Stomach smooth muscle (tissue), 2 donors: ENCODE measurements at regions not wholly inside any gene's neighbourhood (a gene's known extent, or its start where the extent isn't known, plus 50 kb on each side); places are given as distances from the start of the nearest gene placed in this dataset.

ENCODE experiments used
- H3K27ac ChIP-seq: one replicate; pipeline ENCODE4 v1.7.0; 2013; ENCODE audit warnings: mild to moderate bottlenecking, low read length, inconsistent platforms
- H3K27me3 ChIP-seq, 2 donors: one replicate each; pipeline ENCODE4 v1.7.0; 2013; ENCODE audit warnings: low read length in 2 of 2; ENCODE audit not compliant: insufficient read depth in 2 of 2, control insufficient read depth in 1 of 2
- H3K36me3 ChIP-seq, 2 donors: one replicate each; pipeline ENCODE4 v1.7.0; 2013; ENCODE audit warnings: low read length in 2 of 2; ENCODE audit not compliant: control insufficient read depth in 2 of 2, insufficient read depth in 2 of 2
- H3K4me1 ChIP-seq: one replicate; pipeline ENCODE4 v1.7.0; 2013; ENCODE audit warnings: low read length; ENCODE audit not compliant: control insufficient read depth, insufficient read depth
- H3K4me3 ChIP-seq, 2 donors: one replicate each; pipeline ENCODE4 v1.7.0; 2013; ENCODE audit warnings: low read length in 2 of 2
- H3K9ac ChIP-seq, 2 donors: one replicate each; pipeline ENCODE4 v1.7.0; 2013; ENCODE audit warnings: low read length in 2 of 2, mild to moderate bottlenecking in 1 of 2
- H3K9me3 ChIP-seq, 2 donors: one replicate each; pipeline ENCODE4 v1.7.0; 2013; ENCODE audit warnings: low read length in 2 of 2; ENCODE audit not compliant: control insufficient read depth in 2 of 2
- donor health status: healthy.
- donor health status: Pancreatic carcinoma.

GRCh38 chr5:35364350-35364749 is 134.1 kb upstream of the PRLR start:
- Histone ChIP-seq H3K9me3 (no peaks in the 10 kb centered on the region), H3K4me3 (no peak overlapping the region), H3K27ac (no peak overlapping the region)

GRCh38 chr5:35363387-35363965 is 133.2 kb upstream of the PRLR start:
- Histone ChIP-seq H3K9me3 (no peaks in the 10 kb centered on the region), H3K27ac (no peak overlapping the region), H3K27me3 (no peaks in the 10 kb centered on the region)

More at GRCh38 chr5:35364350-35364749, 134.1 kb upstream of the PRLR start:
- Histone ChIP-seq H3K9ac (no peak overlapping the region), H3K36me3 (no peaks in the 10 kb centered on the region), H3K27me3 (no peaks in the 10 kb centered on the region), H3K4me1 (no peaks in the 10 kb centered on the region)

GRCh38 chr5:35362772-35363171 is 132.5 kb upstream of the PRLR start:
- Histone ChIP-seq H3K9me3 (no peaks in the 10 kb centered on the region), H3K9ac (no peak overlapping the region), H3K4me1 (no peaks in the 10 kb centered on the region), H3K4me3 (no peak overlapping the region), H3K27me3 (no peaks in the 10 kb centered on the region), H3K36me3 (no peaks in the 10 kb centered on the region), H3K27ac (no peak overlapping the region)

More at GRCh38 chr5:35363387-35363965, 133.2 kb upstream of the PRLR start:
- H3K36me3 ChIP-seq, result no peaks in the 10 kb centered on the region
- H3K4me1 ChIP-seq, result no peaks in the 10 kb centered on the region
- H3K9ac ChIP-seq, result no peak overlapping the region
- no peak overlapping the region for H3K4me3 ChIP-seq

- Histone ChIP-seq H3K4me3 (no peak overlapping the region), H3K9ac (no peak overlapping the region), H3K4me1 (no peaks in the 10 kb centered on the region), H3K36me3 (no peaks in the 10 kb centered on the region), H3K27ac (no peak overlapping the region), H3K9me3 (no peaks in the 10 kb centered on the region), H3K27me3 (no peaks in the 10 kb centered on the region)
Observed at GRCh38 chr5:35360671-35361070, 130.4 kb upstream of the PRLR start.

GRCh38 chr5:35359859-35360258 is 129.6 kb upstream of the PRLR start:
- H3K4me1 ChIP-seq, result no peaks in the 10 kb centered on the region
- H3K36me3 ChIP-seq, result no peaks in the 10 kb centered on the region
- H3K9ac ChIP-seq, result no peak overlapping the region
- no peaks in the 10 kb centered on the region for H3K27me3 ChIP-seq
- no peaks in the 10 kb centered on the region for H3K9me3 ChIP-seq
- no peak overlapping the region for H3K4me3 ChIP-seq
- H3K27ac ChIP-seq, result no peak overlapping the region

GRCh38 chr5:35357973-35358372 is 127.7 kb upstream of the PRLR start:
- Histone ChIP-seq H3K27me3 (no peaks in the 10 kb centered on the region), H3K9me3 (no peaks in the 10 kb centered on the region), H3K27ac (no peak overlapping the region), H3K36me3 (no peaks in the 10 kb centered on the region), H3K9ac (no peak overlapping the region), H3K4me3 (no peak overlapping the region), H3K4me1 (no peaks in the 10 kb centered on the region)

GRCh38 chr5:35356725-35357124 is 126.4 kb upstream of the PRLR start:
- Histone ChIP-seq H3K9ac (no peak overlapping the region), H3K4me3 (no peak overlapping the region)

GRCh38 chr5:35354751-35355150 is 124.5 kb upstream of the PRLR start:
- Histone ChIP-seq H3K27ac (no peak overlapping the region), H3K4me3 (no peak overlapping the region), H3K27me3 (no peaks in the 10 kb centered on the region), H3K9ac (no peak overlapping the region), H3K4me1 (no peaks in the 10 kb centered on the region), H3K9me3 (no peaks in the 10 kb centered on the region), H3K36me3 (no peaks in the 10 kb centered on the region)

More at GRCh38 chr5:35356725-35357124, 126.4 kb upstream of the PRLR start:
- no peaks in the 10 kb centered on the region for H3K27me3 ChIP-seq
- no peaks in the 10 kb centered on the region for H3K9me3 ChIP-seq
- no peak overlapping the region for H3K27ac ChIP-seq
- no peaks in the 10 kb centered on the region for H3K36me3 ChIP-seq
- no peaks in the 10 kb centered on the region for H3K4me1 ChIP-seq

- H3K36me3 ChIP-seq, result no peaks in the 10 kb centered on the region
- no peaks in the 10 kb centered on the region for H3K4me1 ChIP-seq
- no peaks in the 10 kb centered on the region for H3K27me3 ChIP-seq
- H3K27ac ChIP-seq, result no peak overlapping the region
- H3K4me3 ChIP-seq, result no peak overlapping the region
- H3K9me3 ChIP-seq, result no peaks in the 10 kb centered on the region
- H3K9ac ChIP-seq, result no peak overlapping the region
Observed at GRCh38 chr5:35345222-35345621, 114.9 kb upstream of the PRLR start.

GRCh38 chr5:35342664-35343063 is 112.4 kb upstream of the PRLR start:
- no peaks in the 10 kb centered on the region for H3K36me3 ChIP-seq
- H3K9ac ChIP-seq, result no peak overlapping the region
- no peak overlapping the region for H3K4me3 ChIP-seq
- no peak overlapping the region for H3K27ac ChIP-seq
- H3K4me1 ChIP-seq, result no peaks in the 10 kb centered on the region
- peaks cover 0 to 4% of the 10 kb centered on the region in 2 donors for H3K9me3 ChIP-seq
- H3K27me3 ChIP-seq, result no peaks in the 10 kb centered on the region

GRCh38 chr5:35341189-35341588 is 110.9 kb upstream of the PRLR start:
- Histone ChIP-seq H3K4me3 (no peak overlapping the region), H3K4me1 (no peaks in the 10 kb centered on the region), H3K27me3 (no peaks in the 10 kb centered on the region), H3K9me3 (peaks cover 0 to 4% of the 10 kb centered on the region in 2 donors), H3K9ac (no peak overlapping the region), H3K36me3 (no peaks in the 10 kb centered on the region), H3K27ac (no peak overlapping the region)
